HT-29 (cell line): ENCODE measurements at regions not wholly inside any gene's neighbourhood (a gene's known extent, or its start where the extent isn't known, plus 50 kb on each side); places are given as distances from the start of the nearest gene placed in this dataset.
"Not testable (repeated sequence)": the region's sequence is repeated elsewhere in the genome, so short reads cannot be mapped to it uniquely, and the experiment has no call there.

Source experiments
- DNase-seq: peaks from one replicate; pipeline ENCODE4 v3.0.0-alpha.2; 2015; ENCODE audit warnings: low spot score

DNA sequence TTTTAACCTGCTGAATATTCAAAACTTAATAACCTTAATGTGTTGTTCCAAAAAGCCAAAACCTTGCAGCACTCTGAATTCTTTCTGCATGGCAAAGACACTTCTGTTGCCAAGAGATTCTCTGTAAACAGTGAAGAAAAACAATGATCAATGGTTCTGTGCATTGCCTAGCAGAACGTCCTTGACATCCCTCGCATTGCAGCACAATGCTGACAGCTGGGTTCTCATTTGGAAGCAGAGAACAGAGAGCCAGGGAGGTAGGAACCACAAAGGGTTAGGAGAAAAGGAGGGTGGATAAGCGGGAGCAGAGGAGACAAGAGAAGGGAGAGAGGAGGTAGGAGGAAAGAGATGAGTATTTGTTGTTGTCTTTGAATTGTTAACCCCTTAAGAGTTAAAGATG, 501.1 kb downstream of the NAV3 start:
- no peak for DNase-seq

DNA sequence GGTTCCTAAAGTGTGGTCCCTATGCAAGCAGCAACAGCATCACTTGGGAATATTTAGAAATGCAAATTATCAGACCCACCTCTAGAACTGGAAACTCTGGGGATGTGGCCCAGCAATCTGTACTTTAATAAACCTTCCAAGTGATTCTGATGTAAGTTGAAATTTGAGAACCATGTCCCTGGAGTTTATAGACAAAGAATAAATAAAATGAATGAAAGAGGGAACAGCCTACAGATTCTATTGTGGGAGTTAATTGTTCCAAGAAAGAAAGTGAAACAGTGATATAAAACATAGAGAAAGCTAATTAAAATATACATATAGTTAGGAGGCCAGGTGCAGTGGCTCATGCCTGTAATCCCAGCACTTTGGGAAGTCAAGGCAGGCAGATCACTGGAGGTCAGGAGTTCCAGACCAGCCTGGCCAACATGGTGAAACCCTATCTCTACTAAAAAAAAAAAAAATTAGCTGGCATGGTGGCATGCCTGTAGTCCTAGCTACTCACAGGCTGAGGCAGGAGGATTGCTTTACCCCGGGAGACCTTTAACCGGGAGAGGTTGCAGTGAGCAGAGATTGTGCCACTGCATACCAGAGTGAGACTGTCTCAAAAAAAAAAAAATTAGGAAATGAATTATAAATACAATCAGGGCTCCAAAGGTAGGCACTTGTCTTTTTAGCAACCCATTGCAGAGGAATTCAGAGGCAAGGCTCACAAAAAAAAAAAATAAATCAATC, 507.5 kb downstream of the NAV3 start:
- DNase-seq: no peak

DNA sequence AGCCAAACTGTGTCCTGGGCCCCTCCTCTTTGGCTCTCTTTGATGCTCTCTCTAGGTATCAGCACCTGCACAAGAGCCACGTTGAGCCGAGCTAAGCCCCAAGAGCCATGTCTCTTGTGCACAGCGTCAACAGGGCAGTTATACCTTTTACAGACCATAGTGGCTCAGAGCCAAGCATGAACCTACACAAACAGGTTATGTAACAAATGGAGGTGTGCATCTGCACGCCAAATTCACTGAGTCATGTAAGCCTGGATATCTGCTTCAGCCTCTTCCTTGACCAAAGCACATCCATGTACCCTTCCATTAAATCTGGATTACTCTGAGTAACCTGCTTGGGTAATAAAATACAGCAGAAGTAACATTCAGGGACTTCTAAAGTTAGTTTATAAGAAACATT, 509.7 kb downstream of the NAV3 start:
- DNase-seq: no peak

DNA sequence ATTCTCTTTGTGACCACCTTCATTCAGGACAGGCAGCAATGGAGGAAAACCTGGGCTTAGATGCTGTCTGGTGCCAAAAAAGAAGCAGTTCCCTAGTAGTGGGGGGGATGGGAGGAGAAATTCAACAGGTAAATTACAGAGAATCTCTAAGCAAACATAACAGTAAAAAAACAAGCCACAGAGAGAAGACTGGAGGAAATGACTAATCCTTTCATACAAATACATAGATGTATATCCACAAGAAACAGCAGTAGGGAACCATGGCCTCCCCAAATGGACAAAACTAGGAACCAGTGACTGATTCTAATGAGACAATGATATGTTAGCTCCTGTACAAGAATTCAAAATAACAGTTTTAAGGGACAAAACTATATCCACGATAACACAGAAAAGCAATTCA, 513.0 kb downstream of the NAV3 start:
- DNase-seq: no peak

DNA sequence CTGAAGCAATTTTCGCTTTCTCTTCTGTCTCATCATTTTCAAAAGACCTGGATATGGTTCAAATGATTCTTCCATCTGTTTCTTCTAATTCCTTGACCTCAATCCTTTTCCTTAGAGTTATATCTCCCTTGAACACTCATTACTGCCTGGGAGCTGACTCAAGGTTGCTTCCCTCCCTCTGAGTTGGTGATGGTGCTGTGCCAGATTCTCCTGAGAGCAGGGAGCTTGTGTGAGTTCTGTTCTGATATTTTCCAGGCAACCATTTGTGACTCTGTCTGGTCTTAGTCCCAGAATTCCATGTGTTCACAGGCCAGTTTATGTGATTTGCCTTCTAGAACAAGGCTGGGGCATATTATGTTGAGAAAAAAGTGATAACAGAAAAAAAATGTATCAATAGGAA, 505.1 kb upstream of the SYT1 start:
- DNase-seq: no peak

DNA sequence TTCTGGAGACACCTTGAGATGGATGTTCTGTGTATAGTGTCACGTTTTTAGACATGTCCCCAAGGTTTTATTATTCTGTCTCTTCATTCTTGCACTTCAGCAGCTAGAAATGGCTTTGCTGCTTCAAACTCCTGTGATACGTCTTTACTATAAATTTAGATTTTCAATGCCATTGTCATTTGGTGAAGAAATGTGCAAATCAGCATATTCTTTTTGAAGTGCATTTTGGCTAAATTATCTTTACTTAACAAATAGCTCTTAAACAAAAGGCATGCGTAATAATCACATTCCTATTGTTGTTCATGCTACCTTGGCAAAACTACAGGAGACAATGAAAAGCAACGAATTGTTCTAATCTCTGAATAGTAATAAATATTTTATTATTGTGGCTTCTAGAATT, 502.9 kb upstream of the SYT1 start:
- no peak for DNase-seq

DNA sequence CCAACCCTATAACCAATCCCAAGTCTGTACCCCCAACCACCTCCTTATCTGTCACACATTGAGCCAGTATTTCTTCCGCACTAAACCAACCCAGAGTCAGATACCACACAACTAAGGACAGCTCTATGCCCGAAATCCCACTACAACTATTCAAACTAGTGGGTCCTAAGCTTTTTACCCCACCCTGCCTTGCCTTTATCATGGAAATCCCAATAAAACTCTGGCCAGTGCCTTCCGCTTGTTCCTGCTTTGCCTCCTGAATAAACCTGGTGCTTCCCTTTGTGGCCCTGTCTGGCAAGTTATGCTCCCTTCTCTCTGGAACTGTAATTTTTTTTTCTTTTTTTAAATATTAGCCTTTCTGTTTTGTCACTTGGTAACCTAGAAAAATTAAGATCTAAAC, 493.3 kb upstream of the SYT1 start:
- no peak for DNase-seq

DNA sequence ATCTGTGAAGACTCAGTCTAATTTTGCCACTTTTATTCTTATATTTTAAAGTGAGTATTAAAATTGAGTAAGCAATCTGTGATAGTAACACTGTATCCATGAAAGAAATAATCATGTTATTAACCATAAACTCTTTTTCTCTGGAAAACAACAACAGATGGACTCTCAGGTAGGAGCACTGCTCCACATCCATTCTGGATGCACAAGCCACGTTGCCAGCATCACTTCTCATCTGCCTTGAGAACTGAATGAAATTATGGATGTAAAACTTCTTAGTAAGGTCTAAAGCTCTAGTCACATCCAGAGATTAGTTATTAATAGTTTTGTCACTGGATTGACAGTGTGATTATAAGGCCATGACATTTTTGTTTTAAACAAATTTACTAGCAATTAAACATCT, 489.1 kb upstream of the SYT1 start:
- DNase-seq: no peak

DNA sequence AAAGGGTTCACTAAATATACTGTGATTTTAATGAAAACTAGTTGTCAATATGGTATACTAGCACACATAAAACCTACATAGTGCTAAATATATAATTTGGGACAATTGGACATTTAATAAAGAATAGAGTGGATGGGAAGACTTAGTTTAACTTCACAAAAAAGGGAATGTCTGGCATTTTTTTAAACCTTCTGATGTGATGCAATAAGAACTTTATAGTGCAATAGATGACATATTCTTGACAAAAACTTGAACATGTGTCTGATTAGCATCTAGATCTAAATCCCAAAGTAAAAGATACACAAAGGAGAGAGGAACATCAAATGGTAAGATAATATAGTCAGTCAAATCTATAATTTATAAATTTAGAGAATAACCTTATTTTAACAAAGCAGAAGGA, 488.3 kb upstream of the SYT1 start:
- no peak for DNase-seq

DNA sequence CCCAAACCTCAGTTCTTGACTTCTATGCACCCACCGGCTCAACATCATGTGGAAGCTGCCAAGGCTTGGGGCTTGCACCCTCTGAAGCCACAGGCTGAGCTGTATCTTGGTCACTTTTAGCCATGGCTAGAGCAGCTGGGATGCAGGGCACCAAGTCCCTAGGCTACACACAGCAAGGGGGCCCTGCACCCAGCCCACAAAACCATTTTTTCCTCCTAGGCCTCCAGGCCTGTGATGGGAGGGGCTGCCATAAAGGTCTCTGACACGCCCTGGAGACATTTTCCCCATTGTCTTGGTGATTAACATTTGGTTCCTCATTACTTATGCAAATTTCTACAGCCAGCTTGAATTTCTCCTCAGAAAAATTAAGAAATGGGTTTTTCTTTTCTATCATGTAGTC, 485.5 kb upstream of the SYT1 start:
- not testable (repeated sequence) for DNase-seq

DNA sequence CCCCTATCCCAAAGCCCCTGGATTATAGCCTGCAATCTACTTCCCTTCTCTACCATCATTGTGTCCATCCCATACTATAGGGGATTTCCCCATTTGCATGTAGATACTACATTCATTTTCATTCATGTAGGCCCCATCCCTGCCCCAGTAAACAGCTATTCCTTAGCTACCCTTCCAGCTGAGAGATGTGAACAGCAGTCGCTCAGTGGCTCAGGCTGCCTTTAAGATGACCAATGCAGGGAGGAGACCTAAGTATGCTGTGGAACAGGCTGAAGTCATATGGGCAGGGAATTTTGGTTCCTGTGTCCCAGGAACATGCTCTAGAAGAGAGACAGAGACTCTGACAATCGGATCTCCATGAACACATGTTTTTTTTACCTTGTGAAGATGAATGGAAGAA, 481.2 kb upstream of the SYT1 start:
- no peak for DNase-seq

DNA sequence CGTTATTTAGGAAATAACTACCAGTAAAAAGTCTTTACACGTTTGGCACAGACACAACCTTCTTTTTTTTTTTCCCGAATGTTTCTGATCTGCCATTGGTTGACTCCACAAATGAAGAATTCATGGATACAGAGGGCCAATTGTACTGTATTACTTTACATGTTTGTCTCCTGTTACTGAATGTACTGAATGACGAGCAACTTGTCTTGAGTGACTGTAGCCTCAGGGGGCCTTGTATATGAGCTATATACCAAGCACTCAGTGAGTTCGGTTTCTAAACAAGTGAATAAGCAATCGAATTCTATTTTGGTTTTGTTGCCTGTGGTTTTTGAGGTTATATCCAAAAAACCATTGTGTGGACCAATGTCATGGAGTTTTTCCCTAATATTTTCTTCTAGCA, 480.0 kb upstream of the SYT1 start:
- no peak for DNase-seq

DNA sequence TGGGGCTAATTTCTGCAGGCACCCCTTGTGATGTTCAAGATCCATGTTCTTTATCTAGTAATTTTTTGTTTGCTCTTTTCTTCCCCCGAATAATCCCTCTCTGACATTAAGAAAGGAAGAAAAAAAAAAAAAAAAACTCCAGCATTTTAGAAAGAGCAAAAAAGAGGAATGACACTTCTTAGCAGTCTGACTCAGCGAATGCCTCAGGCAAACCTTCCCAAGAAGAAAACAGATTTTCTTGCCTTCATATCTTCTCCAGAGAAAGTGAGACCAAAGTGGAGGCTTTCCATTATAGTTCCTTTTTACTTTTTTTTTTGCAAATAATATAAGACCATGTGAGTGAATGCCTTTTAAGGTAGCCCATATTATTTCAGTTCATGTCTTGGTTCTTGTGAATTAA, 479.0 kb upstream of the SYT1 start:
- no peak for DNase-seq

DNA sequence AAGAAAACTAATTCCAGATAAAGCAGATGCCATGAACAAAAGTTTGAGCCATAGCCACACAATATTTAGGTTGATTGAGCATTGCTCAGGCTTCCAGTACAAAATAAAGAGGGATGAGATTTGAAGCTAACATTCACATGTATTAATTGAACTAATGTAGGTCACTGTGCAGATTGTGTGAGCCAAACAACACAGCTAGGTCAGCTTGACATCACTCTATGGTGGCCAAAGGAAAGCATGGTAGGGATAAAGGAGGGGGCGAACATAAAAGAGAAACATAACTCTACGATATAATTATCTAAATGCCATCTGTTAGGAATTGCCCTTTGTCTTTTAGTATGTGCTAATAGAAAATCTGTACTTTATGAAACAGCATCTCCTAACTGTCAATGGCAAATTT, 477.7 kb upstream of the SYT1 start:
- DNase-seq: no peak

DNA sequence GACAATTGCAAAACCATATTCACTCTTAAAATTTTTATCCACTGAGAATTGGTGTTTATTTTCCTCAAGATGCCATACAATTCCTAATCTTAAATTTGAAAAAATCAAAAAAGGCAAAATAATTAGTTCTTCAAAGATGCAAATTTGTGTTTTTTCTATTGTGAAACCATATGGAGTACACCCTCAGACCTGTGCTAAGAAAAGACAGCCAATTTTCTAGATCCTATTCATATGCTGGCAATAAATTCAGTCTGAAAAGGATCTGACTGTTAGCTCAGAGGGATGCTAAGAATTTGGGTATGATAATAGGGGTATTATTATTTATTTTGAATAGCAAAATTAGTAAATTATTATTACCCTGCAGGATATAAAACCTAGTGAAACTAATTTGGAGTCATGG, 476.9 kb upstream of the SYT1 start:
- DNase-seq: no peak

DNA sequence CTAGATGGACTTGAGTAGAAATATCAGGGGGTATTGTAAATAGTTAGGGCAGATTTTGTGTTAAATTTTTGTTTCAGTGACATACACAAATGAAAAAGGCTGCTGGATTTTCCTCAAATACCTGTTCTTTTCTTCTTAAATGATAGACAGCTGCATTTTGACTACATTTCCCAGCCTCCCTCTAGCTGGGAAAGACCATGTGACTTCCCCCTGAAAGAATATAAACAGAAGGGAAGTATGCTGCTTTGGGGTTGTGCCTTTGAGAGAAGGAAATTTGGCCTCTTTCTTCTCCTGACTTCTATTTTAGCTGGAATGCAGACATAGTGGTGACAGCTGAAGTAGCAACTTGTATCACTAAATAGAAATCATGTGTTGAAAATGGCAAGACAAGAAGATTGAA, 476.1 kb upstream of the SYT1 start:
- no peak for DNase-seq

DNA sequence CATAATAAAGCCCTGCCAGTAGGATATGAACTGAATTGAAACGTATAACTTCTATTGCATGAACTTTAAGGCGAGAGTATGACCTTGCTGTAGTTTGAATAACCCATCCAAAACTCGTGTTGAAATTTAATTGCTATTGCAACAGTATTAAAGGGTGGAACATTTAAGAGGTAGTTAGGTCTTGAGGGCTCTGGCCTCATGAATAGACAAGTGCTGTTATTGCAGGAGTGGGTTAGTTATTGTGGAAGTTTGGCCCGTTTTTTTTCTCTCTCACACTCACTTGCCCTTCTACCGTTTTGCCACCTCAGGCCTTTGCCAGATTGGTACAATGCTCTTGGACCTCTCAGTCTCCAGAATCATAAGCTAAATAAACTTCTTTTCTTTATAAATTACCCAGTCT, 473.7 kb upstream of the SYT1 start:
- DNase-seq: no peak

DNA sequence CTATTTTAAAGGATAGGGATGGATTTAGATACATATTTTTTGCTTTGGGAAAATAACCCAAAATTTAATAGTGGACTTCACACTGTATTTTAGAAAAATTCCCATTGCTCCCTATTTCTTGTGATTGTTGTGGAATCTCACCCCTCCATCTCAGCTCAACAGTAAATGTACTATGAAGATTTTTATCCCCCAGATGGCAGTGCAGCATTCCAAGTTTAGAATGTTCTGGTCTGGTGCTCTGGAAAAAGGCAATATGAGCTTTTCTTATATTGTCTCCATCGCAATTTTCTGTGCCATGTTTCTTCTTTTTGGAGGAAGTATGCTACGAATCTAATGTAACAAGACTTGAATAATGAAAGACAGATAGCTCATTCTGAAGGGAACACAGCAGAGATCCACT, 471.7 kb upstream of the SYT1 start:
- peak; percentile 46 for DNase-seq

DNA sequence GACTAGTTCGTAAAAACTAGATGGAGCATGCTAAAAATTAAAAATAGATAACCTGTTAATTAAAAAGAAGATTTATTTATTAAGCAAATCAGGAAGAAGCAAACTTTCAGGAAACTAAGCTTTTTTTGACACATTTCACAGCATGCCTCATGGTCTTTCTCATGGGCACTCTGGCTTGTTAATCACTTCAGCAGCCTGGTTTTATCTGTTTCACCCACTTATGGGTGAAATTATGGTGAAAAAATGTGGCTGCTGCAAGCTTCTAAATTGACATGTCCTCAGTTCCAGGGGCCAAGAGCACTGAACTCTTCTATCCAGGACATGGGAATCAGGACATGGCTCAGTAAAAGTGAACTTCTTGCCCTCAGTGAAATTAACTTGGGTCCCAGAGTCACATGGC, 468.6 kb upstream of the SYT1 start:
- no peak for DNase-seq

DNA sequence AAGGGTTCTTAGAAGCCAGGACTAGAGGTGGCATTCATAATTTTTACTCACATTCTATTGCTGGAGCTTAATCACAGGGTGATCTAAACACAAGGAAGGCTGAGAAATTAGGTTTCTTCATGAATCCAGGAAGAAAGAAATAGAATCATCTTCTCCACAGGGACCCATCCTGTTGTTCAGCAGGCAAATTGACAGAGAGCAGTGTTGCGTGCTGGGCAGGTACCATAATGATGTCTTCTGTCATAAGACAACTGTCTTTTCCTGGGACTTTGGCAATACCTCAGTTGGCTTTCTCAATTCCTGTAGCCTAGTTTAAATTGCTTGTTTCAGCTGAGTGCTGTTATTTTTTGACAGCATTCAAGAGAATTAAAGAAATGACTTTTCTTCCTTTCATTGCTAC, 468.0 kb upstream of the SYT1 start:
- DNase-seq: no peak

DNA sequence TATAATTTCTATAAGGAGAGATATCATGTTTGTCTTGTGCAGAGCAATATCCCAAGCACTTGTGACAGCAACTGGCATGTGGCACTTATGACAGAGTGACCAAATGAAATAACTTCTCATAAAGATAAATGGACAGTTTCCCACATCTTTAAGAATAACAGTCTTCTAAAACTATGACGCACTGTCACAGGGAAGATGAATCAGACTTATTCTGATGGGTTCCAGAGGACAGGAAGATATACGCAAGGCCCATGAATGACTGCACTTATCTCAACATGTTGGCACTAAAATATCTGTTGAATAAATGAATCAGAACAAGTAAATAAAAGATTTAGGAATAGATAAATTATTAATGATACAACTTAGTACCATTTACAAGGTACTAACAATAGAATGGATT, 465.8 kb upstream of the SYT1 start:
- no peak for DNase-seq

DNA sequence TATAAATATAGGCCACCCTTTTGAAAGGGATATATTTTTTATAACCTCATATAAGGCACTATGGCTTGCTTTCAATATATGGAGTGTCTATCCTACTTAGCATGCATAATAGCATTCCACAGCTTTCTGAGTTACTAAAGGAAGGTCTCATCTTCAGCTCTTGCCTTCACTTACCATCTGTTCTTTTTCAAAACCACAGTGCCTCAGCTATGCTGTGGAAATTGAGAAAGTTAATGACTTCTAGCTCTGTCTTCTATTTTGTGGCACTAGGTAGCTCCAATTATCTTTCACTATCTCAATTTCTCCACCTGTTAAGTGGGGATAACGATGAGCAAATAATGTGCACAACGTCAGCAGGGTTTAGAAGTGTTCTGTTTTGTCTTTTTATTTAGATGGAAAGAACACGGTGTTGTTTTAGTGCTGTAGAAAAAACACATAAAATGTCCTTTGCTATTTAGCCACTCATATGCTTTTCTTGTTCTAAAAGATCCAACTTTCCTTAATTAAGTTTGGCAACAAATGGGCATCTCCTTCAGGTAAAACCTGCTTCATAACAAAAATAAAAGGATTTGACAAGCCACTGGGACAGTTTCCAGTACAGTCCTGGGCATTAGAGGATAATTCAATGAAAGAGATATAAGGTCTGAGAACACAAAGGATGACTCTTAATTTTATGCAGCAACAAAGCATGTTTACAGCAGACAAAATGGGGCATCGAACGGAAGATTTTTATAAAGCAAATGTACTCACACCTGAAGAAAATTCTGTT, 462.0 kb upstream of the SYT1 start:
- no peak for DNase-seq

DNA sequence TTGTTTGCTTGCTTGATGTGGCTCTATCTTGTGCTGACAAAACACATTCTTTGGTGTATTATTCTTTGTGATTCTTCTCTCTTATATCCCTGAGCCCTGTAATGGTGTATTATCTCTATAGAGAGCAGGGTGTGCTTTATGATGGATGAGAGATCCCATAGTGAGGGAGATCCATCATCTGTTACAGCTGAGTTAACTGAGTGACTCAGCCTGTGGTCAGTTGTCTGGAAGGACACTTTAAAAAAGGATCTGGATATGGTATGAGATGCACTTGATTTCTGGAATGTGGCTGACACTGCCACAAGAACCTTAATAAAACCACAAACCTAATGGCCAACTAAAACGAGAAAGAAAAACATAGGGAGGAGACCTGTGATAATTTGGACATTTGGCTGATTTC, 461.4 kb upstream of the SYT1 start:
- DNase-seq: no peak

DNA sequence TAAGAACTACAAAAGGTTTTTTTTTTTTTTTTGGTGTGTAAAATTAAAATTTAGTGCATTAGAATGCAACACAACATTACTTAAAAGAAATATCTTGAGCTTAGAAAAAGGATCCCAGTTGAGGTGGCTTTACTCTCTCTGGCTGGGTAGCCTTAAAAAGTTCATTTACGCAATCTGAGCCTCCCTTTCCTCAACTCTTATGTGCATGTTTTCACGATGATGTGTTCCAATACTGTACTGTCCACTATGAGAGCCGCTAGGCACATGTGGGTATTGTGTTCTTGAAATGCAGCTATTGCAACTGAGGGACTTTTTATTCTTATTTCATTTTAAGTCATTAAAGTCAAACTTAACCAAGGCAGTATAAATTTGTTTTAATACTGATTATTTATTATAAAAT, 460.9 kb upstream of the SYT1 start:
- no peak for DNase-seq
